GM21528 (cell line): ENCODE measurements at regions not wholly inside any gene's neighbourhood (a gene's known extent, or its start where the extent isn't known, plus 50 kb on each side); places are given as distances from the start of the nearest gene placed in this dataset.
"Not testable (repeated sequence)": the region's sequence is repeated elsewhere in the genome, so short reads cannot be mapped to it uniquely, and the experiment has no call there.

ENCODE experiments used
- ATAC-seq: cut with Tn5 transposase; IDR thresholded peaks from one replicate; pipeline ENCODE4 v1.9.1; 2021; ENCODE audit warnings: mild to moderate bottlenecking, moderate library complexity; ENCODE audit not compliant: unreplicated experiment, low FRiP score

DNA sequence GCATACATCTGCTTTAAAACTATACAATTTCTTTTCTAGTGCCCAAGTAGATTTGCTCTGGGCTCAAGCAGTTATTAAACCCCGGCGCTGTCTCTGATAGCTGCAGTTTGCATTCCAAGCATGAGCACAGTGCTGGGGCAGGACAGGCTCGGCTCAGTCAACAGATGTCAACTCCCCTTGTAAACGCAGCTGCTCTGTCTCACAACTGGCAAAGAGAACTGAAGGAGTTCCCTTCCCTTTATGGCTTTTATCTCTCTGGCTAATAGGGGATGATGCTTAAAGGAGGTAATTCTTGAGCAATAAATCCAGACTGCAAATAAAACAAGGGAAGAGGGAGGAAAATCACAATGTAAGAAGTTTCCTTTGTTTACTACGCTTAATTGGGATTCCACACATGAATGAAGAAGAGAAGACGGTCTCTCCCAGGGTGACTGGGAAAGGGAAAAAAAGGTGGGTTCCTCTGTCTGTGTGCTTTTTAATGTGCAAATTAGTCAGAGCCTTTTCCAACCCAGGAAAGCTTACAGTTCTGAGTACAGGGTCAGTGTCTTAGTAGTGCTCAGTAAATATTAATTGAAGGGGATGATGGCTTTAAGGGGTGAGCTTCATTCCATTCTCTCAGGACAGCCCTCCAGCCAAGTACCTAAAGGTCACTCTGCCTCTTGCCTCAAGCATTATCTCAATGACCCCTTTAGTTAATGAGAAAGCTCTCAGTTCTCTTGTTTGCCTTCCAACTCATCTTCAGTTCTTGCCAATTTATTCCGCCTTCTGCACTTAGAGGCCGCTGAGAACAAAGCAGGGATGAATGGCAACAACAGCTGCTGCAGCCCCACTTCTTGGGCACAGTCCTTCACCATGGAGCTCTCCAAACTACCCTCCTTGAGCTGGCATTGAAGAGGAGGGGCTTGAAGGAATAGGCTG is 155.7 kb upstream of the JADE1 start:
- no peak for ATAC-seq

DNA sequence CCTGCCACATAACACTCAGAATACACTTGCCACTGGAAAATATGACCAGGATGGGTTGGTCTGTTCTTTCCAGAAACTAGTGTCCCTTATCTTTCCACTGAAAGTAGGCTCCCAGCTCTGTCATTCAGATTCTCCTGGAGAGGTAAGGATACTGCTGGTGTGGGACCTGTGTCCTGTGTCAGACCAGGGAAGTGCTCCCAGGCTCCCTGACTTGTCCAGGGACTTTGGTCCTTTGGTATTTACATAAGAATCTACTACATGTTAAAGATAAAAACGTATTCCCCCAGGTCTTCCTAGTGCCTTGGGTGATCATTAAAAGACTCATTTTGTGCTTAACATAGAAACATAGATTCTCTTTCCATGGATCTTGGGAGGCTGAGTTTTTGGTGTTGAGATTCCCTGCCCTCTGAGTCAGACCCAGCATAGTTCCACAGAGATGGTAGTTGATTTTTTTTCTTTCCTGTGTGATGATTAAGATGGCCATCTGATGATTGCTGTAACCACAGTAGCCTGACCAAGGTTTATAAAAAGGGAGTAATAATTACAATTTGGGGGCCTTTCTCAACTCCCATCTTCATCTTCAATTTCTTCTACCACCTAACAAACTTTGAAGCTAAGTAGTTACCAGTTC is 159.8 kb upstream of the JADE1 start:
- ATAC-seq = no peak

- ATAC-seq = no peak
Measured at GRCh38 chr4:128649161-128649560, 160.3 kb upstream of the JADE1 start.

DNA sequence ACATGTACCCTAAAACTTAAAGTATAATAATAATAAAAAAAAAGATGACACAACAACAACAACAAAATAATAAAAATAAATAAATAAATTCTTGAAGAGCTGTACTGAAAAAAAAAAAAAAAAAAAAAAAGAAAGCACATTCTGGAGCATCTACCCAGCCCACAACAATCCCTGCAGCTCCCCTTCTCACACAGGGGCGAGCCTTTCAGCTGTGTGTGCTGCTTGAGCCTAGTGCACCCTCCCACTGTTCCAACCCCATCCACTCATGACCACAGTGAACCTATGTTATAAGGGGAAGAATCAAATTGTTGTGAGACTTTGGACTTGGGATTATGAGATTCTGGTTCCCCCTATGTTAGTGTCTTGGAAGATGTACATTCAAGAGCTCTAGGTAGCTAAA is 161.5 kb upstream of the JADE1 start:
- ATAC-seq = no peak

DNA sequence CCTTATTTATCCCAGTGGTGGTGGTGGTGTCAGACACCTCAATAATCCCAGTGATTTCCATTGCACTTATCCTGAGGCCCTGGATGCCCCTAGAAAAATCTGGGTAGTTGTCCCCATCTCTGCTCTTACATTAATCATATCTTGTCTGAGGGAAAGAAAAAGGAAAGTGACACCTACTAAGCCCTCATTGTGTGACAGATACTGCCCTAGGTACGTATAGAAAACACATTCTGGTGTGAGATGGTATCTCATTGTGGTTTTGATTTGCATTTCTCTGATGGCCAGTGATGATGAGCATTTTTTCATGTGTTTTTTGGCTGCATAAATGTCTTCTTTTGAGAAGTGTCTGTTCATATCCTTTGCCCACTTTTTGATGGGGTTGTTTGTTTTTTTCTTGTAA is 162.6 kb upstream of the JADE1 start:
- ATAC-seq = not testable (repeated sequence)

DNA sequence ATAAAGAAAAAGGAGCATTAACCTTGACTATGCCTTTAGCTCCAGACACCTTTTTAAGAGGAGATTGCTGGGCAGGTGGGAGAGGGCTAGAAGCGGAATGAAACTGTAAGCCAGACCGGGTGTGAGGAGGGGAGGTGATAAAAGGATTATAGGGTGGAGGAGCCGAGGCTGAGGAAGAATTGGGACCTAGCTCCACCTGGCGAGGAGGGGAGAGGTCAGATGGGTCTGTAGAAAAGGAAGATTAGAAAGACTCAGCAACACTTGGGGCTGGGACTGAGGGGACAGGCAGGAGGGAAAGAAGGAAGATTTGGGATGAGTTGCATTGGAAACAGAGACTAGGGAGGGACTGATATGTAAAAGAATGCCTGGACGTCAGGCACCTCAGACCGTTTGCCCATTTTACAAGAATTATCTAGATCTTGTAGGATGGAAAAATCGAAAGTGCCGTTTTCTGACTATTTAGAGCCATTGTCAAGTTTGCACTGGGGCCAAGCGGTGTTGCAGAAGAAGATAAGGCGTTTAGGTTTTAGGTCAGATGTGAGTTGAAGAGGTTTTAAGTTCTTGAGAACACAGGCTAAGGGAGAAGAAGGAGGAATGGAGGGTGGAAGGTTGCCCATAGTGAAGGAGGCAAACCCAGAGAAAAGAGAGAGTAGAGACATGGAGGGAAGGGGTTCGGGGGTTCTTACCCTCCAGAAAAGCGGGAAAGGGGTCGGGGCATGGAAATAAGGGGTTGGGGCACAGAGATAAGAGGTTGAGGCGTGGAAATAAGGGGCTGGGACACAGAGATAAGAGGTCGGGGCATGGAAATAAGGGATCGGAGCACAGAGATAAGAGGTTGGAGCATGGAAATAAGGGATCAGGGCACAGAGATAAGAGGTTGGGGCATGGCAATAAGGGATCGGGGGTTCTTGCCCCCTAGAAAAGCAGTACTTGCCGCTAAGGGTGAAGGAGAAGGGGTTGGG is 164.5 kb upstream of the JADE1 start:
- ATAC-seq = not testable (repeated sequence)

DNA sequence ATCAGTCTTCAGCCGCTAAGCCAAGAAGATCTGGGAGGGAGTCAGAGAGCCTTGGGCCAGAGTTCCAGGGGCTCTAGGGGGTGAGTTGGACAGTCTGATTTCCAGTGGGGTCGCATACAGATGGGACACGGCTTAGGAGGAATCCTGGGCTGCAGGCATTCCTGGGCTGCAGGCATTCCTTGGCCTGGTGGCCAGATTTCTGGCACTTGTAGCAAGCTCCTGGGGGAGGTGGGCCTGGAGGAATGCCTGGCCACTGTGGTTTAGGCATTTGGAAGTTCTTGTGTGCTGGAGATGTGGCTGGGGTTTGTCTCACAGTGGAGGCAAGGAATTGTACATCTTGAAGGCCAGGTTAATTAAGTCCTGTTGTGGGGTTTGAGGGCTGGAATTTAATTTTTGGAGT is 165.4 kb upstream of the JADE1 start:
- not testable (repeated sequence) for ATAC-seq

- not testable (repeated sequence) for ATAC-seq
Measured at GRCh38 chr4:128641566-128641965, 167.9 kb upstream of the JADE1 start.

DNA sequence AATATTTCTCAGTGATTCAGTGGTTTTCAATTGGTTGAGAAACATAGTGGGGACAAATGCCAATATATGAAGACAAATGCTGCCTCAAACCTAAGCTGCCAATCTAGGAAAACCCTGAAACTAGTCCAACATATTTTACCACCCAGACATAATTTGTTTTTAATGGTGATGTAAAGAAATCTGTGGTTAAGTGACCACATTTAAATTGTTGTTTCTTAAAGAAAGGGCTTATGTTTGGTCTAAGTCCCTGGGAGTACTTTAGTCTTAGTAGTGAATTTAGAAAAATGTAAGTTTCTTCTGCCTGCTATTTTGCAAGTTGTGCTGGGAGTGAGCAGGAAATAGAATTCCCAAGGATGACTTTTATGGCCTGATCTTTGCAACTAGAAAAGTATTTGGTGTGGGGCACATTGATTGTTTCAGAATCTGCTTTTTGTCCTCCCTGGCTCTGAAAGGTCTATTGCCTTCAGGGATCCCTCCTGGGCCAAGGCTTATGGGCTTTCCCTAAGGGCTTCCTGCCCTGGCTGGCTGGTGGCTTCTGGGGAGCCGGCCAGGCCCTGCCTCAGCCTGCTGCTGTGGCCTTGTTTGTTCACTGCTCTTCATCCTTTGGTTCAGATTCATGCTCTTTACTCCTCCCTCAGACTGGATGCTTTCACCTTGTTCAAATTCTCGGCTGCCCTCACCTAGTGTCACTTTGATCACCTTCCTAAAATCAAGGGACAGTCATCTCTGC is 169.8 kb upstream of the JADE1 start:
- no peak for ATAC-seq

DNA sequence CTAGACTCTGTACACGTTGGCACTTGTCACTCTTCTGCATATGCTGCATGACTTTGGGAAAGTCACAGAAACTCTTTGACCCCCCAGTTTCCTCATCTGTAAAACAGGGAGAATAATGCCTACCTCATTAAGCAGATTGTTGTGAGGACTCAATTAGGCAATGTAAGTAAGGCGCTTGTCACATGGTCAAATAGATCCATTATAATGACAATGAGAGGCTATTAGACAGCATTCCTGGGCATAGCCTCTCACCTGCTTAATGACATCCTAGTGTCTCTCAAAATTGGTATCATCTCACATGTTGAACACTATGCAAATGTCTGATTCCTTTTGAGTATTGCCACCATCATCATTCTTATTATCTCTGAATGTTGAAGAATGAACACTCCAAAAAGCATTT is 172.6 kb upstream of the JADE1 start:
- ATAC-seq = no peak

GRCh38 chr4:128635955-128636560 is 173.4 kb upstream of the JADE1 start:
- no peak for ATAC-seq

DNA sequence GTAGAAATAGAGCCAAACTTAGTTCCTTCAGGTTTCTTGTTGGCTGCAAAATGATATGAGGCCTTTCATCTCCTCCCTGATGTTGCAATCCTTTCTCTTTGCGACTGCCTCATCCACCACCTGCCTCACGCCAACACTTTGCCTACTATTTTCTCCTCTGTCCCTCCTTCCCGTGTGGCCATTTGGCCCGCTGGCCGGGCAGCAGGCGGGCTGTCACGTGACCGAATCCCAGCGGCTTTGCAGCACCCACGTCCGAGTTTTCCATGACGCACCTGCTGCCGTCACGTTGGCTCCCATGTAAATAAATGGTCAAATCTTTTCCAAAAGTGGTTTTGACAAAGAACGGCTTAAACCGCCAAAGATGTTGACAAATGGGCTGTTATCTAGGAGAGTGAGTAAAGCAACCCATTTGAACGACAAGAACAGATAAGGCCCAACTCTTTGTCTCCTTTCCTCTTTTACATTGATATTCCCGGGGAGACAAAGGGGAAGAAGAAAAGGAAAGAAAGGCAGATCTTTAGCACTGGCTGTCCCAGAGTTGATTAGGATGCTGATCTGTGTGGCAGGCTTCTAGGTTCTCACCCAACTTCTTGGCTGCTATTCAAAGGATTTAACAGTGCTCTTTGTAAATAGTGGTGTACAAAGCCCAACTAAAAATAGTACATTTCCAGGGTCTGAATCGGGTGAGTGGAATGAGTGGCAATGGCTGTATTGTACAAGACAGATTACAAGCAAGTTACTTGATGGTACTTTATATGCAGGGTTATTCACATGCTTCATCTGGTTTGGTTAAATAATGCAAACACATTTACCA is 174.2 kb upstream of the JADE1 start:
- ATAC-seq = no peak

- ATAC-seq = no peak
Measured at GRCh38 chr4:128633067-128633466, 176.4 kb upstream of the JADE1 start.

DNA sequence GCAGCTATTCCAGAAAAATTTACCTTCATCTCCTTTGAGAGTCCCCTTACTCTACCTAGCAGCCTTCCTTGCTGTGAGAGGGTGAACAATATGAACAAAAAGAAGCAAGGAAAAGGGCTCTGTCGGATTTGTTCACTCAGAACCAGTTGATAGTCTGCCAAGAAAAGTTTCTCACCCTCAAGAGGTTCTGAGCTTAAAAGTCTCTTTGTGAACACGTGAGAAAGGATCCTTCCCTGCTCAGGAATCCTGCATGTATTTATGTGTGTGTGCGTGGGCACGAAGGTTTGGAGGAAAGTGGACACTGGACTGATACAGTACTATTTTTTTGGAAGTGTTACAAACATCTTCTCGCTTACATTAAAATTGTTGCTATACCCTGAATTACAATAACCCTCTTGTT is 178.6 kb upstream of the JADE1 start:
- ATAC-seq = no peak

- ATAC-seq = no peak
Measured at GRCh38 chr4:128623508-128624215, 185.8 kb upstream of the JADE1 start.

DNA sequence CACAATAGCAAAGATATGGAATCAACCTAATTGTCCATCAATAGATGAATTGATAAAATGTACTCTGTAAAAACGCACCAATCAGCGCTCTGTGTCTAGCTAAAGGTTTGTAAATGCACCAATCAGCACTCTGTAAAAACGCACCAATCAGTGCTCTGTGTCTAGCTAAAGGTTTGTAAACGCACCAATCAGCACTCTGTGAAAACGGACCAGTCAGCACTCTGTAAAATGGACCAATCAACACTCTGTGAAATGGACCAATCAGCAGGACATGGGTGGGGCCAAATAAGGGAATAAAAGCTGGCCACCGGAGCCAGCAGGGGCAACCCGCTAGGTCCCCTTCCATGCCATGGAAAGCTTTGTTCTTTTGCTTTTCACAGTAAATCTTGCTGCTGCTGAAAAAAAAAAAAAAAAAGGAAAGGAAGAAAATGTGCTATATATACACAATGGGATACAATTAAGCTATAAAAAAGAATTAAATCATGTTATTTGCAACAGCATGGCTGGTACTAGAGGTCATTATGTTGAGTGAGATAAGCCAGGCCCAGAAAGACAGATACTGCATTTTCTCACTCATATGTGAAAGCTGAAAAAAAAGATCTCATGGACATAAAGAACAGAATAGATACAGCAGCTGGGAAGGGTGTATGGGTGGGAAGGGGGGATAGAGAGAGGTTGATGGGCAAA is 189.1 kb upstream of the JADE1 start:
- not testable (repeated sequence) for ATAC-seq

DNA sequence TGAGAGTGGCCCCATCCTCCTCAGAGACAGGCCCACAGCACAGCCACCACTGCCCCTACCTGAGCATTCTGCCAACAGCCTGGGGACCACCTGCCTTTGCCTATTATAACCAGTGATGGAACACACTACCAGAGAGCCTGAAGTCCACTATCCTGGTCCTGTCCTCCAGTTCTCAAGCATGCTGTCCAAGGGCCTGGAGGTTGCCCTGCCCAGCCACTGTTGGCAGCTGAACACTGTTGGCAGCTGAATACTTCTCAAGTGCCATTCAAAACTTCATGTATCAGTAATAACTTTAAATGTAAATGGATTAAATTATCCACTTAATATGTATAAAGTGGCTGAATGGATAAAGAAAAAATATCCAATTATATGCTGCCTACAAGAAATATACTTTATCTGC is 194.3 kb upstream of the JADE1 start:
- ATAC-seq = no peak

GRCh38 chr4:128608006-128608405 is 201.5 kb upstream of the JADE1 start:
- ATAC-seq = no peak
